NCI-H2081 (cell line): ENCODE measurements at regions not wholly inside any gene's neighbourhood (a gene's known extent, or its start where the extent isn't known, plus 50 kb on each side); places are given as distances from the start of the nearest gene placed in this dataset.
"Not testable (repeated sequence)": the region's sequence is repeated elsewhere in the genome, so short reads cannot be mapped to it uniquely, and the experiment has no call there.

Experiments
- DNase-seq, 2 experiments: peaks; one replicate each; lab custom pipeline; 2025; lab: John Stamatoyannopoulos, UW

GRCh38 chr10:8282340-8282739 is 227.9 kb downstream of the GATA3 start:
- DNase-seq, result no peak

- no peak for DNase-seq
Measured at GRCh38 chr10:8283166-8283905, 228.8 kb downstream of the GATA3 start.

GRCh38 chr10:8283986-8284385 is 229.5 kb downstream of the GATA3 start:
- DNase-seq, result no peak

- not testable (repeated sequence) for DNase-seq
Measured at GRCh38 chr10:8285970-8286369, 231.5 kb downstream of the GATA3 start.

- DNase-seq, result no peak
Measured at GRCh38 chr10:8288600-8288999, 234.1 kb downstream of the GATA3 start.

- no peak for DNase-seq
Measured at GRCh38 chr10:8289186-8289924, 234.9 kb downstream of the GATA3 start.

- DNase-seq, result no peak
Measured at GRCh38 chr10:8294779-8295178, 240.3 kb downstream of the GATA3 start.

- no peak for DNase-seq
Measured at GRCh38 chr10:8295311-8295710, 240.8 kb downstream of the GATA3 start.

- DNase-seq, result no peak
Measured at GRCh38 chr10:8296090-8296733, 241.7 kb downstream of the GATA3 start.

GRCh38 chr10:8296734-8297101 is 242.2 kb downstream of the GATA3 start:
- no peak for DNase-seq

- no peak for DNase-seq
Measured at GRCh38 chr10:8297107-8297506, 242.6 kb downstream of the GATA3 start.

- no peak for DNase-seq
Measured at GRCh38 chr10:8297959-8298358, 243.5 kb downstream of the GATA3 start.

GRCh38 chr10:8298896-8299570 is 244.5 kb downstream of the GATA3 start:
- peak in 1 of 2 experiments; percentile 15 for DNase-seq

GRCh38 chr10:8300925-8301324 is 246.4 kb downstream of the GATA3 start:
- DNase-seq, result no peak

GRCh38 chr10:8301333-8301732 is 246.8 kb downstream of the GATA3 start:
- no peak for DNase-seq

- DNase-seq, result no peak
Measured at GRCh38 chr10:8301831-8302230, 247.3 kb downstream of the GATA3 start.

GRCh38 chr10:8302565-8302964 is 248.1 kb downstream of the GATA3 start:
- DNase-seq, result no peak

GRCh38 chr10:8304861-8305260 is 250.4 kb downstream of the GATA3 start:
- no peak for DNase-seq

GRCh38 chr10:8305876-8306652 is 251.6 kb downstream of the GATA3 start:
- no peak for DNase-seq

GRCh38 chr10:8306685-8307364 is 252.3 kb downstream of the GATA3 start:
- DNase-seq, result no peak

- DNase-seq, result no peak
Measured at GRCh38 chr10:8310930-8311329, 256.4 kb downstream of the GATA3 start.
